ENCODE measurements at regions not wholly inside any gene's neighbourhood (a gene's known extent, or its start where the extent isn't known, plus 50 kb on each side); places are given as distances from the start of the nearest gene placed in this dataset.

DNA sequence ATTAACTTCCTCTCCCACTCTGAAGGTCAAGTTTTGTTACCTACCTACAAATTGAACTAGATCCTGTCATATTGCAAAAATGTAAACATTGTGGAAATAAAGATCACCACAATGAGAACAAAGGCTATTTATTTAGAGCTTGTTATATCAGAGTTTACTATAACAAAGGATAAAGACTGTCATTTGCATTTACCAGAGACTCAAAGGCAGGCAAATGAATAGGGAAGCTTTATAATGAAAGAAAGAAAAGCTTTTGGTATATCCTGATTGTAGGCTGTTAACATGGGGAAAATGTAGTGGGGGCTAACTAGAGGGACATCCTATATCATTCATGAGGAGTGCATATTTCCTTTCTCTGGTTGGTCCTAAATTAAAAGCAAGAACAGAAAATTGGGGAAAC lies 403.5 kb upstream of the TYRP1 start:
- TF ChIP-seq EZH2phosphoT487 (IDR thresholded peaks at IDR 0.05; ENCODE audit: borderline replicate concordance, low read length) (no peak), EZH2 (IDR thresholded peaks at IDR 0.05; ENCODE audit: low read length, unreplicated experiment) (no peak)
- TF ChIP-seq, protein P1, sequence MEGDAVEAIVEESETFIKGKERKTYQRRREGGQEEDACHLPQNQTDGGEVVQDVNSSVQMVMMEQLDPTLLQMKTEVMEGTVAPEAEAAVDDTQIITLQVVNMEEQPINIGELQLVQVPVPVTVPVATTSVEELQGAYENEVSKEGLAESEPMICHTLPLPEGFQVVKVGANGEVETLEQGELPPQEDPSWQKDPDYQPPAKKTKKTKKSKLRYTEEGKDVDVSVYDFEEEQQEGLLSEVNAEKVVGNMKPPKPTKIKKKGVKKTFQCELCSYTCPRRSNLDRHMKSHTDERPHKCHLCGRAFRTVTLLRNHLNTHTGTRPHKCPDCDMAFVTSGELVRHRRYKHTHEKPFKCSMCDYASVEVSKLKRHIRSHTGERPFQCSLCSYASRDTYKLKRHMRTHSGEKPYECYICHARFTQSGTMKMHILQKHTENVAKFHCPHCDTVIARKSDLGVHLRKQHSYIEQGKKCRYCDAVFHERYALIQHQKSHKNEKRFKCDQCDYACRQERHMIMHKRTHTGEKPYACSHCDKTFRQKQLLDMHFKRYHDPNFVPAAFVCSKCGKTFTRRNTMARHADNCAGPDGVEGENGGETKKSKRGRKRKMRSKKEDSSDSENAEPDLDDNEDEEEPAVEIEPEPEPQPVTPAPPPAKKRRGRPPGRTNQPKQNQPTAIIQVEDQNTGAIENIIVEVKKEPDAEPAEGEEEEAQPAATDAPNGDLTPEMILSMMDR (conservative IDR thresholded peaks at IDR 0.05; ENCODE audit: low read depth, low read length): no peak
- intact Hi-C loops (cut with micrococcal nuclease): no loop called here
- H3K4me3 ChIP-seq (ENCODE audit: low read length): no peak overlapping the region
- H3K9ac ChIP-seq (ENCODE audit: low read length): no peak overlapping the region
- POLR2A ChIA-PET (ENCODE audit: unreplicated experiment): no interaction called here
- H3K4me2 ChIP-seq (ENCODE audit: low read length): no peak overlapping the region
- CTCF ChIA-PET: no interaction called here
- no peak for DNase-seq
- H4K20me1 ChIP-seq (ENCODE audit: low read length): no peaks in the 10 kb centered on the region
- ATAC-seq: no peak
- H3K27me3 ChIP-seq (ENCODE audit: low read length): no peaks in the 10 kb centered on the region
- no peaks in the 10 kb centered on the region for H3K36me3 ChIP-seq (ENCODE audit: low read depth, low read length)
- no TSS peak for BruUV-seq (replicated peaks)
- H3K9me2 ChIP-seq (replicated peaks; ENCODE audit: low read length): no peaks in the 10 kb centered on the region
- no peaks in the 10 kb centered on the region for H3K79me2 ChIP-seq (ENCODE audit: low read length)
- H3K4me1 ChIP-seq (ENCODE audit: insufficient read depth, low read length): no peaks in the 10 kb centered on the region
- no peak overlapping the region for H2AFZ ChIP-seq (ENCODE audit: low read length)
- H3F3A ChIP-seq (ENCODE audit: low read length, unreplicated experiment): no peaks in the 10 kb centered on the region
- H3K27ac ChIP-seq (ENCODE audit: low read length): no peak overlapping the region
- H3K9me3 ChIP-seq (ENCODE audit: low read length): no peaks in the 10 kb centered on the region

GRCh38 chr9:12290166-12290869 lies 402.9 kb upstream of the TYRP1 start:
- H3K27ac ChIP-seq (ENCODE audit: low read length): no peak overlapping the region
- no peaks in the 10 kb centered on the region for H3F3A ChIP-seq (ENCODE audit: low read length, unreplicated experiment)
- DNase-seq (no peak), ATAC-seq (no peak)
- ChIA-PET POLR2A (ENCODE audit: unreplicated experiment) (no interaction called here), CTCF (no interaction called here)
- no peaks in the 10 kb centered on the region for H3K36me3 ChIP-seq (ENCODE audit: low read depth, low read length)
- H3K9ac ChIP-seq (ENCODE audit: low read length): no peak overlapping the region
- no peak overlapping the region for H3K4me3 ChIP-seq (ENCODE audit: low read length)
- no peaks in the 10 kb centered on the region for H3K4me1 ChIP-seq (ENCODE audit: insufficient read depth, low read length)
- no peaks in the 10 kb centered on the region for H3K79me2 ChIP-seq (ENCODE audit: low read length)
- no peaks in the 10 kb centered on the region for H3K27me3 ChIP-seq (ENCODE audit: low read length)
- TF ChIP-seq EZH2 (IDR thresholded peaks at IDR 0.05; ENCODE audit: low read length, unreplicated experiment) (no peak), EZH2phosphoT487 (IDR thresholded peaks at IDR 0.05; ENCODE audit: borderline replicate concordance, low read length) (no peak)
- TF ChIP-seq, protein P1 (conservative IDR thresholded peaks at IDR 0.05; ENCODE audit: low read depth, low read length): no peak
- H4K20me1 ChIP-seq (ENCODE audit: low read length): no peaks in the 10 kb centered on the region
- BruUV-seq (replicated peaks): no TSS peak
- intact Hi-C loops (cut with micrococcal nuclease): no loop called here
- H3K4me2 ChIP-seq (ENCODE audit: low read length): no peak overlapping the region
- H3K9me3 ChIP-seq (ENCODE audit: low read length): no peaks in the 10 kb centered on the region
- H2AFZ ChIP-seq (ENCODE audit: low read length): no peak overlapping the region
- no peaks in the 10 kb centered on the region for H3K9me2 ChIP-seq (replicated peaks; ENCODE audit: low read length)

DNA sequence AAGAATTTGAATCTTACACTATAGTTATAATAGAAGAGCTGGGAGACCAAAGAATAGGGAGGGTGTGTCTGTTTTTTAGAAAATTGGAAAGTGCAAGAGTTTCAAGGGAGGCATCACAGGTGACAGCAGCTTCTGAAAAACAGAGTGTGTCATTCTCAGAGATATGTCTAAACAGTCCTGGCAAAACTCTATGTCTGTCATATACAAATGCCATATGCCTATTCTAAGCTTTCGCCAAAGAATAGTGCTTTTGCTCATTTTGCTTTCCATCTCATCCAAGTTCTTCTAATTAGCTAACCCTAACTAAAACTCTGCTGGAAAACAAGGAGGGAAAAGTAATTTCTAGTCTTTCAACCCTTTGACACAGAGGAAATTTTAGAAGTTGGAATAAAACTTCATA lies 388.0 kb upstream of the TYRP1 start:
- ATAC-seq (no peak), DNase-seq (no peak)
- H3K27me3 ChIP-seq (ENCODE audit: low read length): no peaks in the 10 kb centered on the region
- no TSS peak for BruUV-seq (replicated peaks)
- no peak overlapping the region for H3K4me3 ChIP-seq (ENCODE audit: low read length)
- no peak overlapping the region for H3K27ac ChIP-seq (ENCODE audit: low read length)
- no peak overlapping the region for H2AFZ ChIP-seq (ENCODE audit: low read length)
- H3K9me3 ChIP-seq (ENCODE audit: low read length): no peaks in the 10 kb centered on the region
- ChIA-PET CTCF (no interaction called here), POLR2A (ENCODE audit: unreplicated experiment) (no interaction called here)
- H3K79me2 ChIP-seq (ENCODE audit: low read length): no peaks in the 10 kb centered on the region
- no peak overlapping the region for H3K4me2 ChIP-seq (ENCODE audit: low read length)
- no peaks in the 10 kb centered on the region for H3K4me1 ChIP-seq (ENCODE audit: insufficient read depth, low read length)
- H4K20me1 ChIP-seq (ENCODE audit: low read length): no peaks in the 10 kb centered on the region
- intact Hi-C loops (cut with micrococcal nuclease): no loop called here
- no peak overlapping the region for H3K9ac ChIP-seq (ENCODE audit: low read length)
- no peaks in the 10 kb centered on the region for H3K9me2 ChIP-seq (replicated peaks; ENCODE audit: low read length)
- no peaks in the 10 kb centered on the region for H3K36me3 ChIP-seq (ENCODE audit: low read depth, low read length)
- H3F3A ChIP-seq (ENCODE audit: low read length, unreplicated experiment): no peaks in the 10 kb centered on the region
- TF ChIP-seq, protein P1 (conservative IDR thresholded peaks at IDR 0.05; ENCODE audit: low read depth, low read length): no peak
